ENCODE measurements at regions not wholly inside any gene's neighbourhood (a gene's known extent, or its start where the extent isn't known, plus 50 kb on each side); places are given as distances from the start of the nearest gene placed in this dataset.

DNA sequence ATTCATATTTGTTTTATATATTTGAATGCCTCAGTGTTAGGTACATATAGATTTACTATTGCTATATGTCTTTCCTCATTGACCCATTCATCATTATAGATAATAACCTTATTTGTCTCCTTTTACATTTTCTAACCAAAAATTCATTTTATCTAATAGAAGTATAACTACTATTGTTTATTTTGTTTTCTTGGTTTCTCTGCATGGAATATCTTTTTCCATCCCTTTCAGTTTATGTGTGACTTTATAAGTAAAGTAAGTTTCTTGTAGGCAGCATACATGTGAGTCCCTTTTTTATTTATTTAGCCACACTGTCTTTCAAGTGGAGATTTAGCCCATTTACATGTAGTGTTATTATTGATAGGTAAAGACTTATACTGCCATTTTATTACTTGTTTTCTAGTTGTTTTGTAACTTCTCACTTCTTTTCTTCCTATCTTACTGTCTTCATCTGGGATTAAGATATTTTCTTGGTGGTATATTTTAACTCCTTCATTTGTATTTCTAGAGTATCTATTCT lies 572.0 kb upstream of the MAN1A1 start:
- TF ChIP-seq BRCA1 (IDR thresholded peaks at IDR 0.05; ENCODE audit: low read depth, low read length) (no peak), CHD2 (IDR thresholded peaks at IDR 0.05; ENCODE audit: low read length) (no peak), SRF (IDR thresholded peaks at IDR 0.05; ENCODE audit: low read depth, low read length) (no peak), RAD21 (IDR thresholded peaks at IDR 0.05 in 1 of 2, conservative IDR thresholded peaks at IDR 0.05 in 1 of 2; ENCODE audit: low read depth in 2 of 2, low read length in 2 of 2) (no peak), SUZ12 (IDR thresholded peaks at IDR 0.05; ENCODE audit: low read length) (no peak), BACH1 (IDR thresholded peaks at IDR 0.05; ENCODE audit: low read length) (no peak), KDM1A (IDR thresholded peaks at IDR 0.05; ENCODE audit: borderline replicate concordance, low read length) (no peak), MAFK (IDR thresholded peaks at IDR 0.05; ENCODE audit: low read depth, low read length) (no peak)
- TF ChIP-seq, protein P1, sequence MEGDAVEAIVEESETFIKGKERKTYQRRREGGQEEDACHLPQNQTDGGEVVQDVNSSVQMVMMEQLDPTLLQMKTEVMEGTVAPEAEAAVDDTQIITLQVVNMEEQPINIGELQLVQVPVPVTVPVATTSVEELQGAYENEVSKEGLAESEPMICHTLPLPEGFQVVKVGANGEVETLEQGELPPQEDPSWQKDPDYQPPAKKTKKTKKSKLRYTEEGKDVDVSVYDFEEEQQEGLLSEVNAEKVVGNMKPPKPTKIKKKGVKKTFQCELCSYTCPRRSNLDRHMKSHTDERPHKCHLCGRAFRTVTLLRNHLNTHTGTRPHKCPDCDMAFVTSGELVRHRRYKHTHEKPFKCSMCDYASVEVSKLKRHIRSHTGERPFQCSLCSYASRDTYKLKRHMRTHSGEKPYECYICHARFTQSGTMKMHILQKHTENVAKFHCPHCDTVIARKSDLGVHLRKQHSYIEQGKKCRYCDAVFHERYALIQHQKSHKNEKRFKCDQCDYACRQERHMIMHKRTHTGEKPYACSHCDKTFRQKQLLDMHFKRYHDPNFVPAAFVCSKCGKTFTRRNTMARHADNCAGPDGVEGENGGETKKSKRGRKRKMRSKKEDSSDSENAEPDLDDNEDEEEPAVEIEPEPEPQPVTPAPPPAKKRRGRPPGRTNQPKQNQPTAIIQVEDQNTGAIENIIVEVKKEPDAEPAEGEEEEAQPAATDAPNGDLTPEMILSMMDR (IDR thresholded peaks at IDR 0.05; ENCODE audit: control extremely low read depth in 1 of 3, insufficient read depth in 1 of 3, low read depth in 1 of 3, low read length in 3 of 3) = no peak
- TF ChIP-seq, protein P2, sequence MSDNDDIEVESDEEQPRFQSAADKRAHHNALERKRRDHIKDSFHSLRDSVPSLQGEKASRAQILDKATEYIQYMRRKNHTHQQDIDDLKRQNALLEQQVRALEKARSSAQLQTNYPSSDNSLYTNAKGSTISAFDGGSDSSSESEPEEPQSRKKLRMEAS (IDR thresholded peaks at IDR 0.05) = no peak
